Colon (tissue), 2 donors: ENCODE measurements at regions not wholly inside any gene's neighbourhood (a gene's known extent, or its start where the extent isn't known, plus 50 kb on each side); places are given as distances from the start of the nearest gene placed in this dataset.
"Not testable (repeated sequence)": the region's sequence is repeated elsewhere in the genome, so short reads cannot be mapped to it uniquely, and the experiment has no call there.

Source experiments
- FAIRE-seq: peaks from 2 replicates; lab custom pipeline; 2012; peaks lifted over from hg19 to GRCh38; lab: Jason Lieb, UNC
- donor health status: control.
- donor health status: control.

DNA sequence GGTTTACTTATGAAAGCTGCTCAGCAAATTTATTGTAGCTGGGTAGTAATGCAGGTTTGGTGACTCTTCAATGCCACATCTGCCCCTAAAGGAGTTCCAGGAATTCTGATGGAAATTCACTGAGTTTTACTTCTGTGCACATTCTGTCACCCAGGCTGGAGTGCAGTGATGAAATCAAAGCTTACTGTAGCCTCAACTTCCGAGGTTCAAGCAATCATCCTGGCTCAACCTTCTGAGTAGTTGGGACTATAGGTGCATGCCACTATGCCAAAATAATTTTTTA, 150.6 kb upstream of the RUNX1 start:
- no peak for FAIRE-seq

DNA sequence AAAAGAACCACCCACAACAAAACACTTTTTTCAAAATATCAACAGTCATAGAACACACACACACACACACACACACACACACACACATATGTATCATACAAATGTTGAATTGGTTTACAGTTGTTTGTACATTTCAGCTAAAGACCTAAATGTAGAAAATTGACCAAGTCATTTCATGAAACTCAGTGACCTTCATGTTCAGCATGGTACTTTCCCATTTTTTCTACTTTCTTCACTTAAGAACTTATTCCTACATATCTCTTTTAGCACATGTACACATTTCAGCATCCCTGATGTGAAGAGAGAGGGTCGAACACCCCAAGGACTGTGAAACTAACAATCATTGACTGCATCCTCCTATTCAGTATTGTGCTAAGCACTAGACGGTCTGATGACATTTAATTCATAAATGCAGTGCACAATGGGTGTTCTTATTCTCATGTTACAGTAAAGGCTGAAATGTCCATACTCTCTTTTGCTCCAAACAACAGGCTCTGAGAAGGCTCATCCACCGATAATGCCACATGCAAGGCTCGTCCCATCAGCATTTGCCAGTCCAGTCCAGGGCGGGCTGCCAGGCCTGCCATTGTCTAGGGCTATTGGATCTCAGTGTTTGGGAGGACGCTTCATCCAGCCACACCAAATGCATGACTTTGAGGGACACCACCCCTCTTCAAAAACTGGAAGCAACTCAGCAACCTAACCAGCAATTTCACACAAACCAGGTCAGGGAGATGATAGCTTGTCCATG, 150.1 kb upstream of the RUNX1 start:
- no peak for FAIRE-seq

DNA sequence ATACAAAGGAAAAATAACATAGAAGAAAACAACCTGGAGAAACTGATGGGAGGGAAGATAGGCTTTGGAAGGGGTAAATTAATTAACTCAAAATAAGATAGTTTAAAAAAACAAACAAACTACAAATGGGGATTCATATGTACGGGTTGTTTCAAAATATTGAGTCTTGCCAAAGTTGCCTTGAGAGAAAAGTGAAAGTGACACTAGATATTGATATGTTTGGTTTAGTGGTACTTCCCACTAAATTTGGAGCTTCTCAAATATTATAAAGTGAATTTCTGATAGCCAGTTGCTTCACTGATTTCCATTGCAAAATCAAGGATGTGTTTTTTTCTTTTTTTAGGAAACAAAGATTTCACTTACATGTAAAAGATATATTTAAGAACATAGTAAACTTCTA, 149.5 kb upstream of the RUNX1 start:
- FAIRE-seq = no peak

GRCh38 chr21:35197992-35198431, 148.9 kb upstream of the RUNX1 start:
- no peak for FAIRE-seq

- no peak for FAIRE-seq
Observed at GRCh38 chr21:35197191-35197590, 148.1 kb upstream of the RUNX1 start.

DNA sequence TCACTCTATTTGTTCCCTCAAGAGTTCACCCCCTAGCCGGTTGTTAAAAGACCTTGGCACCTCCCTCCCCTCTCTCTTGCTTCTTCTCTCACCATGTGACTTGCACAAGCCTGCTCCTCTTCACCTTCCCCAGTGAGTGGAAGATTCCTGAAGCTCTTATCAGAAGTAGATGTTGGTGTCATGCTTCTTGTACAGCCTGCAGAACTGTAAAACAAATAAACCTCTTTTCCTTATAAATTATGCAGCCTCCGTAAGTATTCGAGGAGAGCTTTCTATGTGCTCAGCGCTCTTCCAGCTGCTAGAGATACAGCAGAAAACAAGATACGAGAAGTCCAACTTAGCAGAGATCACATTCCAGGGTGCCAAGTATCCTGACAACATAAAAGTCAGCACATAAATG, 147.0 kb upstream of the RUNX1 start:
- FAIRE-seq = no peak

DNA sequence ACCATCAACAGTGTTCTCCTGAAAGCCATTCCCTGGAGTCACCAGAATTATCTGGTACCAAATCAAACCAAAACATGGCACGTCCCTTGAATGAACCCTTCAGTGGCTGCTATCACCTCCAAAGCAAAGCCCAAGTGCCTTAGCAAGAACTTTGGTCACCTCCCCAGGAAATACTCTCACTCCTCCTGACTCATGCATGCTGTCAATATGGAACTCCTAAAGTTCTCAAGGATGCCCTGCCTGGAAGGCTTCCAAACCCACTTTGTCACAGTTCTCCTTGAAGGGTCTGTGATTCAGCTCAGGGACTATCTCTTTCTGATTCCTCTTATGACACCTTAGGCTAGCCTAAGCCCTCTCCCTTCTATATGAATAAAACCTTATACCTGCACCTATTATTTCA, 146.1 kb upstream of the RUNX1 start:
- FAIRE-seq = no peak

GRCh38 chr21:35191754-35192153, 142.7 kb upstream of the RUNX1 start:
- FAIRE-seq = no peak

- FAIRE-seq = no peak
Observed at GRCh38 chr21:35191128-35191527, 142.0 kb upstream of the RUNX1 start.

- FAIRE-seq = no peak
Observed at GRCh38 chr21:35190201-35190701, 141.1 kb upstream of the RUNX1 start.

GRCh38 chr21:35189077-35189863, 140.2 kb upstream of the RUNX1 start:
- no peak for FAIRE-seq

DNA sequence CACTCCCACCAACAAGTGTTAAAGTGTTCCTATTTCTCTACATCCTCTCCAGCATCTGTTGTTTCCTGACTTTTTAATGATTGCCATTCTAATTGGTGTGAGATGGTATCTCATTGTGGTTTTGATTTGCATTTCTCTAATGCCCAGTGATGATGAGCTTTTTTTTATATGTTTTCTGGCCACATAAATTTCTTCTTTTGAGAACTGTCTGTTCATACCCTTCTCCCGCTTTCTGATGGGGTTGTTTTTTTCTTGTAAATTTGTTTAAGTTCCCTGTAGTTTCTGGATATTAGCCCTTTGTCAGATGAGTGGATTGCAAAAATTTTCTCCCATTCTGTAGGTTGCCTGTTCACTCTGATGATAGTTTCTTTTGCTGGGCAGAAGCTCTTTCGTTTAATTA, 134.3 kb upstream of the RUNX1 start:
- not testable (repeated sequence) for FAIRE-seq

- FAIRE-seq = no peak
Observed at GRCh38 chr21:35179990-35180540, 131.0 kb upstream of the RUNX1 start.

- no peak for FAIRE-seq
Observed at GRCh38 chr21:35178827-35179226, 129.7 kb upstream of the RUNX1 start.

- FAIRE-seq = no peak
Observed at GRCh38 chr21:35178098-35178497, 129.0 kb upstream of the RUNX1 start.

DNA sequence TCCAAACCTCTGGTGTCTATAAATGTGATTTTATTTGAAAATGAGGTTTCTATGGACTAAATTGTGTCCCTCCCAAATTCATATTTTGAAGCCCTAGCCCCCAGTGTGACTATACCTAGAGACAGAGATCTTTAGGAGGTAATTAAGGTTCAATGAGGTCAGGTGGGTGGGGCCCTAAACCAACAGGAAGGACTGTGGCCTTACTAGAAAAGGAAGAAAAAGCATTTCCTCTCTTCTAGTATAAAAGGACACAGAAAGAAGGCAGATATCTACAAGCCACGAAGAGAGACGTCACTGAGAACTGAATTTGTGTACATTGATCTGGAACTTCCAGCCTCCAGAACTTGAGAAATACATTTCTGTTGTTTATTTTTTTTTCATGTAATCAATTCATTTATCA, 123.1 kb upstream of the RUNX1 start:
- FAIRE-seq = no peak

GRCh38 chr21:35171385-35171784, 122.3 kb upstream of the RUNX1 start:
- no peak for FAIRE-seq

DNA sequence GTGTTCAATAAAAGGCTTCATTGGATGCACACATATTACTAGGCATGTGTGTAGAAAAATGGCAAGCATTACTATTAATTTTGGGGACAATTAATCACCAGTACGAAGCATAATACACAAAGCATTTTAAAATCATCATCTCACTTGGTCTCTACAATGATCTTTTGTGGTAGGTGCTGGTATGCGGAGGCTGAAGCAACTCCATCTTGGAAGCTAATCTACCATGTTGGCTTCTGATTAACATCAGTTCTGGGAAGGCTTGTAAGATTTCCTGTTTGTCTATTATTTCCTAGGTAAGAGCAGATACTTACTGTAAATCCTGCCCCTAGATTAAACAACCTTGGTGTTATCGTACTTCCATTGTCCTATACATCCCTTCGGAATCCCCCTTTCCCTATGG, 121.7 kb upstream of the RUNX1 start:
- no peak for FAIRE-seq

GRCh38 chr21:35170244-35170643, 121.1 kb upstream of the RUNX1 start:
- FAIRE-seq = no peak

GRCh38 chr21:35169574-35169973, 120.5 kb upstream of the RUNX1 start:
- no peak for FAIRE-seq

GRCh38 chr21:35168735-35169134, 119.6 kb upstream of the RUNX1 start:
- no peak for FAIRE-seq

- no peak for FAIRE-seq
Observed at GRCh38 chr21:35164971-35165483, 115.9 kb upstream of the RUNX1 start.

DNA sequence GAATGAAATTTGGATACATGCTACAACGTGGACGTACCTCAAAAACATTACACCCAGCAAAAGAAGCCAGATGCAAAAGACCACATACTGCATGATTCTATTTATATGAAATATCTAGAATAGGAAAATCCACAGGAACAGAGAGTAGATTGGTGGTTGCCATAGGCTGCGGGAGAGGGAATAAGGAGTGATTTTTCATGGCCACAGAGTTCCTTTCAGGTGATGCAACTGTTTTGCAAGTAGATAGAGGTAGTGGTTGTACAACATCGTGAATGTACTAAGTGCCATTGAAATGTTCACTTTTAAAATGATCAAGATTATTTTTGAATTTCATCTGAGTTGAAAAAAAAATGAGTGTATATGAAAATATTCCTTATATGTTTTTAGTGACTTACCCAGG, 115.3 kb upstream of the RUNX1 start:
- FAIRE-seq = no peak
